ENCODE measurements at regions not wholly inside any gene's neighbourhood (a gene's known extent, or its start where the extent isn't known, plus 50 kb on each side); places are given as distances from the start of the nearest gene placed in this dataset.

- TF ChIP-seq CTCF (IDR thresholded peaks at IDR 0.05) = no peak
- TF ChIP-seq POLR2A (IDR thresholded peaks at IDR 0.05) = no peak
Observed at GRCh38 chr2:2941205-2941604, 436.4 kb downstream of the EIPR1 start.
